ENCODE measurements at regions not wholly inside any gene's neighbourhood (a gene's known extent, or its start where the extent isn't known, plus 50 kb on each side); places are given as distances from the start of the nearest gene placed in this dataset.

DNA sequence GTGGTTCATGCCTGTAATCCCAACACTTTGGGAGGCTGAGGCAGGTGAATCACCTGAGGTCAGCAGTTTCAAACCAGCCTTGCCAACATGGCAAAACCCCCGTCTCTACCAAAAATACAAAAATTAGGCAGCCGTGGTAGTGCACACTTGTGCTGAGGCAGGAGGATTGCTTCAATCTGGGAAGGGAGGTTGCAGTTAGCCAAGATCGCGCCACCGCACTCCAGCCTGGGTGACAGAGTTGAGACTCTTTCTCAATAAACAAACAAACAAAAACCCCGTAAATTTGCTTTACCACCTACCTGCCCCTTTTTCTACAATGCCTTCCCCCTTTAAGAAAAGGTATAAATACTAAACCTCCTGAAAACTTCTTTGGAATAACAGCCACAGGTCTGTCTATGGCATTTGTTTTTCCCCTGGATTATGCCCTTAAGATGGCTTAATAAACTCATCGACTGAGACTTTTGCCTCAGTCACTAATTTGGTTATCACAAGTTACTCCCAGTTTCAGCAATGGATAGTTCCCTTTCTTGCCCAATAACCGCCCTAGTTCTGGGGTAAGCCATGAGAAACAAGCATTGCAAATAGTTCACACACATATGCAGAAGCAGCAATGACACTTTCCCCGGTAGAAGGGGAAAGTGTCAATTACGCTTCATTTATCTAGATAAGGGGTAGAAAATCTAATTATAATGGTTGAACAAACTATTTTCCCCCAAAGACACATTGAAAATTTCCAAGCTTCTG is 52.8 kb upstream of the SVIL start:
- TF ChIP-seq, protein P1, sequence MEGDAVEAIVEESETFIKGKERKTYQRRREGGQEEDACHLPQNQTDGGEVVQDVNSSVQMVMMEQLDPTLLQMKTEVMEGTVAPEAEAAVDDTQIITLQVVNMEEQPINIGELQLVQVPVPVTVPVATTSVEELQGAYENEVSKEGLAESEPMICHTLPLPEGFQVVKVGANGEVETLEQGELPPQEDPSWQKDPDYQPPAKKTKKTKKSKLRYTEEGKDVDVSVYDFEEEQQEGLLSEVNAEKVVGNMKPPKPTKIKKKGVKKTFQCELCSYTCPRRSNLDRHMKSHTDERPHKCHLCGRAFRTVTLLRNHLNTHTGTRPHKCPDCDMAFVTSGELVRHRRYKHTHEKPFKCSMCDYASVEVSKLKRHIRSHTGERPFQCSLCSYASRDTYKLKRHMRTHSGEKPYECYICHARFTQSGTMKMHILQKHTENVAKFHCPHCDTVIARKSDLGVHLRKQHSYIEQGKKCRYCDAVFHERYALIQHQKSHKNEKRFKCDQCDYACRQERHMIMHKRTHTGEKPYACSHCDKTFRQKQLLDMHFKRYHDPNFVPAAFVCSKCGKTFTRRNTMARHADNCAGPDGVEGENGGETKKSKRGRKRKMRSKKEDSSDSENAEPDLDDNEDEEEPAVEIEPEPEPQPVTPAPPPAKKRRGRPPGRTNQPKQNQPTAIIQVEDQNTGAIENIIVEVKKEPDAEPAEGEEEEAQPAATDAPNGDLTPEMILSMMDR (IDR thresholded peaks at IDR 0.05): no peak
- no peak for TF ChIP-seq ZFX (IDR thresholded peaks at IDR 0.05; ENCODE audit: borderline replicate concordance)
